ENCODE measurements at regions not wholly inside any gene's neighbourhood (a gene's known extent, or its start where the extent isn't known, plus 50 kb on each side); places are given as distances from the start of the nearest gene placed in this dataset.
A peak's percentile ranks its signal among the peaks of the same experiment; 100 is the strongest.

GRCh38 chr1:87791931-87792740 is 463.5 kb downstream of the LMO4 start:
- DNase-seq = no peak

- no peak for DNase-seq
Observed at GRCh38 chr1:87794788-87795614, 466.3 kb downstream of the LMO4 start.

- no peak for DNase-seq
Observed at GRCh38 chr1:87795615-87796337, 467.1 kb downstream of the LMO4 start.

GRCh38 chr1:87796471-87796901 is 467.8 kb downstream of the LMO4 start:
- DNase-seq = no peak

GRCh38 chr1:87799451-87799850 is 470.8 kb downstream of the LMO4 start:
- no peak for DNase-seq

- DNase-seq = no peak
Observed at GRCh38 chr1:87800006-87800405, 471.3 kb downstream of the LMO4 start.

GRCh38 chr1:87803375-87803774 is 474.7 kb downstream of the LMO4 start:
- no peak for DNase-seq

GRCh38 chr1:87804128-87804527 is 475.4 kb downstream of the LMO4 start:
- no peak for DNase-seq

GRCh38 chr1:87805666-87806378 is 477.1 kb downstream of the LMO4 start:
- DNase-seq = peak; percentile 33

- DNase-seq = no peak
Observed at GRCh38 chr1:87806379-87807094, 477.9 kb downstream of the LMO4 start.

- no peak for DNase-seq
Observed at GRCh38 chr1:87810166-87810565, 481.5 kb downstream of the LMO4 start.

- DNase-seq = no peak
Observed at GRCh38 chr1:87812871-87813577, 484.3 kb downstream of the LMO4 start.

- no peak for DNase-seq
Observed at GRCh38 chr1:87814573-87814972, 485.9 kb downstream of the LMO4 start.

- no peak for DNase-seq
Observed at GRCh38 chr1:87816646-87817045, 488.0 kb downstream of the LMO4 start.

- DNase-seq = no peak
Observed at GRCh38 chr1:87820668-87821334, 492.1 kb downstream of the LMO4 start.

GRCh38 chr1:87821335-87821697 is 492.6 kb downstream of the LMO4 start:
- DNase-seq = no peak

- DNase-seq = peak; percentile 74
Observed at GRCh38 chr1:87826681-87827251, 498.1 kb downstream of the LMO4 start.

- DNase-seq = no peak
Observed at GRCh38 chr1:87829360-87829759, 500.7 kb downstream of the LMO4 start.

GRCh38 chr1:87830432-87830978 is 501.8 kb downstream of the LMO4 start:
- DNase-seq = no peak

GRCh38 chr1:87833166-87833565 is 504.5 kb downstream of the LMO4 start:
- DNase-seq = peak; percentile 48
